Suprapubic skin (tissue), 4 donors: ENCODE measurements at regions not wholly inside any gene's neighbourhood (a gene's known extent, or its start where the extent isn't known, plus 50 kb on each side); places are given as distances from the start of the nearest gene placed in this dataset.

Source experiments
- EP300 ChIP-seq: sonication (generic); formaldehyde crosslinking; IDR thresholded peaks from one replicate; pipeline ENCODE4 v1.6.1; 2017; ENCODE audit warnings: antibody characterized with exemption
- POLR2AphosphoS5 ChIP-seq, 3 donors: sonication (generic); formaldehyde crosslinking; IDR thresholded peaks; one replicate each; pipeline ENCODE4 v1.6.1; 2017; ENCODE audit warnings: antibody characterized with exemption in 3 of 3
- TF ChIP-seq, protein P1 (sequence below), 2 donors: fragments of 200-600 bp in 1 of 2; fragments of 450-650 bp in 1 of 2; sonication (generic) in 1 of 2; IDR thresholded peaks; one replicate each; pipeline ENCODE4 v1.5.1; 2016 to 2019; ENCODE audit warnings: antibody characterized with exemption in 2 of 2, mild to moderate bottlenecking in 1 of 2, moderate library complexity in 1 of 2

GRCh38 chr13:69094485-69094884, 1013.1 kb upstream of the ATXN8OS start:
- no peak for TF ChIP-seq POLR2AphosphoS5 (IDR thresholded peaks at IDR 0.05)
- TF ChIP-seq, protein P1, sequence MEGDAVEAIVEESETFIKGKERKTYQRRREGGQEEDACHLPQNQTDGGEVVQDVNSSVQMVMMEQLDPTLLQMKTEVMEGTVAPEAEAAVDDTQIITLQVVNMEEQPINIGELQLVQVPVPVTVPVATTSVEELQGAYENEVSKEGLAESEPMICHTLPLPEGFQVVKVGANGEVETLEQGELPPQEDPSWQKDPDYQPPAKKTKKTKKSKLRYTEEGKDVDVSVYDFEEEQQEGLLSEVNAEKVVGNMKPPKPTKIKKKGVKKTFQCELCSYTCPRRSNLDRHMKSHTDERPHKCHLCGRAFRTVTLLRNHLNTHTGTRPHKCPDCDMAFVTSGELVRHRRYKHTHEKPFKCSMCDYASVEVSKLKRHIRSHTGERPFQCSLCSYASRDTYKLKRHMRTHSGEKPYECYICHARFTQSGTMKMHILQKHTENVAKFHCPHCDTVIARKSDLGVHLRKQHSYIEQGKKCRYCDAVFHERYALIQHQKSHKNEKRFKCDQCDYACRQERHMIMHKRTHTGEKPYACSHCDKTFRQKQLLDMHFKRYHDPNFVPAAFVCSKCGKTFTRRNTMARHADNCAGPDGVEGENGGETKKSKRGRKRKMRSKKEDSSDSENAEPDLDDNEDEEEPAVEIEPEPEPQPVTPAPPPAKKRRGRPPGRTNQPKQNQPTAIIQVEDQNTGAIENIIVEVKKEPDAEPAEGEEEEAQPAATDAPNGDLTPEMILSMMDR (IDR thresholded peaks at IDR 0.05) = no peak
- TF ChIP-seq EP300 = no peak
